ENCODE measurements at regions not wholly inside any gene's neighbourhood (a gene's known extent, or its start where the extent isn't known, plus 50 kb on each side); places are given as distances from the start of the nearest gene placed in this dataset.

- no peak for DNase-seq (ENCODE audit: low read depth in 2 of 2)
These were observed 121.3 kb downstream of the RPS29 start for GRCh38 chr14:49464885-49465284.

- DNase-seq (ENCODE audit: low read depth in 2 of 2) = no peak
These were observed 123.0 kb downstream of the RPS29 start for GRCh38 chr14:49463146-49463545.

DNA sequence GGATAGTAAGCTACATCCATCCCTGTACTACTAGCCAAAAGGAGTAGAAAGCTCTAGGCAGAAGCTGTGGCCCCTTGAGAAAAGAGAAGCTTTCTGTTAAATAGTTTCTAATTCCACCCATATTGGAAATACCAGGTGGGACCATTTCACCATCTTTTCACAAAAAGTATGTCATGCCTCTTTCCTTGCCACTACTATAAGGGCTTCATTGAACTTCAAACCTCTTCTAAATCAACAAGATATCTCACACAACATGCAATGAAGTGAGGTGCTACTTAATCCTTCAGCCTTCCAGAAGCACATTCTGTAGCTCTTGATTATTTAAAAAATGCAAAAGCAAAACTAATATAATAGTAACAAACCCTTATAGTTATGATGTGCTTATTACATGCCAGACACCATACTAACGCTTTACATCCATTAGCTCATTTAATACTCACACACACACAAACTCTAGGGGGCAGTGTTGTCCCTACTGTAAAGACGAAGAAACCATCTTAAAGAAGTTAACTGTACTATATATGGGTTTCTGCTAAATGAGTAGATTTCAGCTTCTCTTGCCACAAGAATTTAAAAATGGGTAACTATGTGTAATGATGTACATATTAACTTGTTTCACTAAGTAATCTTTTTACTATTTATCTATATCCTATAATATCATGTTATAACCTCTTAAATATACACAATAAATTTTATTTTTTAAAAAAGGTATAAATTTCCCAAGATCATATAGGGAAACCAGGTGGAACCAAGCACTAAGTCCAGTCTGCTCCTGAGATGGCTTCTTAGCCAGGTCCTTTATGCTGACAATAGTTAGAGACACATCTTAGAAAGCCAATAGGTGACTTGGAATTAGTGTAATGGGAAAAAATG is 124.4 kb downstream of the RPS29 start:
- DNase-seq (ENCODE audit: low read depth in 2 of 2) = peak; percentile 17 to 45

DNA sequence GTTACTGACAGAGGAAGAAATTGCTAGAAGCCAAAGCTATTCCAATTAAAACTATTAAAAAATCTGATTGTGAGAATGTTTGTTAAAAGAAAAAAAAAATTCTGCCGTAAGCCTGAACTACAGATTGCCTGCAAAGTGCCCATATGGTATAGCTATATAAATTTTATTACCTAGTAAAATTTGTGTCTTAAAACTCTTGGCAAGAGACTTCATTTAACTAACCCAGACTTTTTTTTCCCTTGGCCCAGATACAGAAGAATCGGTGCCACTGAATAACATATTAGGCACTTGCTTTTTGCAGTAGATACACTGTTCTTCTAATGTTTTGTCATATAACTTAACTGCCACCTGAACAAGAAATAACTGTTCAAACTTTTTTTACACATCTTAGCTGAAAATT is 125.5 kb downstream of the RPS29 start:
- DNase-seq (ENCODE audit: low read depth in 2 of 2) = no peak

DNA sequence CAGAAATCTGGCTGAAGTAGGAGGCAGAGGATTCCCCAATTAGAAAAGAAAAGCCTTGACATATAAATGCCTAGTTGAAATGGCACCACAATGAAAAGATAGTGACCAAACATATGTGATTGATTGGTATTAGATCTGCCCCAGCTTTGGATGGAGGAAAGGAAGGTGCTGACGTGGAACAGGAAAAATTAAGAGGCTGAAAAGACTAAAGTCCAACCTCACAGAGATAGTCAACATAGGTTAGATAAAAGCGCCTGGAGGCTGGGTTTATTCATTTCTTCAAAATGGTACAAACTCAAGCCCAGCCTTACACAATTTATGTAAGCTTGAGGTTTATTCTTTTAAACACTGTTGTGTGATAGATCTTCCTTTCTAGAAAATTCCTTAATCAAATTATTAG is 129.6 kb downstream of the RPS29 start:
- no peak for DNase-seq (ENCODE audit: low read depth in 2 of 2)

- no peak for DNase-seq (ENCODE audit: low read depth in 2 of 2)
These were observed 134.2 kb downstream of the RPS29 start for GRCh38 chr14:49451938-49452337.

- no peak for DNase-seq (ENCODE audit: low read depth in 2 of 2)
These were observed 136.4 kb downstream of the RPS29 start for GRCh38 chr14:49449749-49450148.

- no peak for DNase-seq (ENCODE audit: low read depth in 2 of 2)
These were observed 138.6 kb downstream of the RPS29 start for GRCh38 chr14:49447540-49448107.

GRCh38 chr14:49446801-49447200 is 139.4 kb downstream of the RPS29 start:
- DNase-seq (ENCODE audit: low read depth in 2 of 2) = no peak

- no peak for DNase-seq (ENCODE audit: low read depth in 2 of 2)
These were observed 147.9 kb downstream of the RPS29 start for GRCh38 chr14:49438256-49438770.

DNA sequence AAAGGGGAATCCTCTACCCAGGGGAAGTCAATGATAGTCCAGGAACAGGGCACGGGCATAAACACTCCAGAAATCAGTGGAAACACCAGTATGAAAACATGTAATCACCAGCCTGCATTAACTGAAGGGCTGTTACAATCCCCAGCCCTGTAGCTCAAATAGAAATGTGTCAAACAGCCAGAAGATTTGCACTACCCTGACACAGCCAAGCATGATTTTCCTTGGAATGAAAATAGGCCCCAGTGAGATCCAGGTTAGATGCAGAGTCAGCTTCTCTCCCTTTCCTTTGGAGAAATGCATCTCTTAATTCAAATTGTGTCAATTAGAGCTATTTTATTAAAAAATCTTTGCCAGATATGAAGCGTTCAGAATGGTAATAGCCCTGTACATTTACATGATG is 158.1 kb downstream of the RPS29 start:
- no peak for DNase-seq (ENCODE audit: low read depth in 2 of 2)

DNA sequence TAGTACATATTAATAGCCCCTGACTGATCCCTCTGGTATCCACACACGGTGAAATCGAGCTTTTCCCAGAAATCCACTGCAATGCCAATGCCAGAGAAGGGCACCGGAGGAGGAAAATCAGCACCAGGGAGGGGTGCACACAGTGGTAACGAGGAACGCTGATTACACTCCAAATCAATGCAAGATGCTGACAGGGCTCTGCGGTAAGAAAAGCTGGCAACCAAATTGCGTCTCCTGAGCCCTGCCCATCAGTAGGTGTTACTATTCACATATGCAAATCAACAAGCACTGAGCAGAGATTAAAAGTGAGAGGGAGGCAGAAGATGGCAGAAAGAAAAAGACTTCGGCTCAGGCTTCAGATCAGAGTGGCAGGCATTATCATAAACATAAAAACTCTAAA is 159.1 kb downstream of the RPS29 start:
- no peak for DNase-seq (ENCODE audit: low read depth in 2 of 2)

GRCh38 chr14:49425921-49426320 is 160.3 kb downstream of the RPS29 start:
- DNase-seq (ENCODE audit: low read depth in 2 of 2) = no peak

DNA sequence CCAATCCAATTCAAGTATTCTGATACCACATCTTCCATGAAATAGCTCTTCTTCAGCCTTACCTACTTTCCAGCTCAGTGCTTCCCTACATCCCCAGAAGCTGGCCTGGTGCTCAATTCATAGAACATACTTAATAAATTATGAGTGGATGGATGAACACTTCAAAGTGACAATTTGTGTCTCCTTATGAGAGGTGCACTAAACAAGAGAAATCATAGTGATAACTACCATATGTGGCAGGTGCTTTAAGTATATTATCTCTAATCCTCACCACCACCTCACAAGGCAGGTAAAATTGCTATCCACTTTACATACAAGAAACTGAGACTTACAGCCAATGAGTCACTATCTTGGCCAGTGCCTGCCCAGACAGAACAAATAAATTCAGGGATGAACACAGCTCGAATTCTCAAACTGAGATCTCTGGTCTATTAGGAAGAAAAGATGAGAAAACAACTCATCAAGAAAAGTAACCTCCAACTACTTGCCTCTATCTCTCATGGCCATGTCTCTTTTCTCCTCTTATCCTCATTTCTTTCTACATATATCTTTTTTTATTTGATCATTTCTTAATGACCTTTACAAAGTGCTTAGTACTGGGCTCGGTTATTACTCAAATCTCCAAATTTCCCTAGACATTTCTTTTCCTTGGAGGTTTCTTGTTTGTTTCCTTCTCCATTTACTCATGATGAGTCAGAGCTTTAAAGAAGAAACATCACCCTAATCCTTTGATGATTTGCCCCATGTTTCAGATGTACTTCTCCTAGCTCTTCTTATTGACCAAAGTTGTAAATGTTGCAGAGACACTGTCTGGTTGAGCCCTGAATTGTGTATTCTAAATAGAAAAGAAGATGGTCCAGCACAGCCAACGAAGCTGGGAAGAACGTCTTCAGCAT is 161.5 kb downstream of the RPS29 start:
- no peak for DNase-seq (ENCODE audit: low read depth in 2 of 2)

GRCh38 chr14:49420201-49420600 is 166.0 kb downstream of the RPS29 start:
- no peak for DNase-seq (ENCODE audit: low read depth in 2 of 2)

DNA sequence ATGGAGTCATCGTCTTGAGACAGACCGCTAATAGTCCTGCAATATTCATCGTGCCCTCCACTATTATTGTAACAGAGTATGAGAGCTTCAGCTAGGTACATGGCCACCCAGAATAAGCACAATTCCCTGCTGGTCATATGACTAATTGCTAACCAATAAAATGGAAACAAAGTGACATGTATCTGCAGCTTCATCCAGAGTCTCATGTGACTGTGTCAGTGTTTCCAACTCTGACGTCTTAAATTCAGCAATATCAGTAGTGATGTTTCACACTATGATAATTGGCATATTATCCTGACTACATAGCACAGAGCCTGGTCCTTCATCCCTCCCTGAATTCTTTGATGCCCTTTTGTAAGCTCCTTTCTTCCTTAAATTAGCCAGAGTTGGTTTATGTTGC is 167.4 kb downstream of the RPS29 start:
- DNase-seq (ENCODE audit: low read depth in 2 of 2) = no peak

GRCh38 chr14:49417790-49418189 is 168.4 kb downstream of the RPS29 start:
- DNase-seq (ENCODE audit: low read depth in 2 of 2) = no peak

GRCh38 chr14:49408187-49408933 is 177.8 kb downstream of the RPS29 start:
- no peak for DNase-seq (ENCODE audit: low read depth in 2 of 2)

- DNase-seq (ENCODE audit: low read depth in 2 of 2) = no peak
These were observed 180.9 kb downstream of the RPS29 start for GRCh38 chr14:49405291-49405690.

- no peak for DNase-seq (ENCODE audit: low read depth in 2 of 2)
These were observed 184.8 kb downstream of the RPS29 start for GRCh38 chr14:49401373-49401772.

DNA sequence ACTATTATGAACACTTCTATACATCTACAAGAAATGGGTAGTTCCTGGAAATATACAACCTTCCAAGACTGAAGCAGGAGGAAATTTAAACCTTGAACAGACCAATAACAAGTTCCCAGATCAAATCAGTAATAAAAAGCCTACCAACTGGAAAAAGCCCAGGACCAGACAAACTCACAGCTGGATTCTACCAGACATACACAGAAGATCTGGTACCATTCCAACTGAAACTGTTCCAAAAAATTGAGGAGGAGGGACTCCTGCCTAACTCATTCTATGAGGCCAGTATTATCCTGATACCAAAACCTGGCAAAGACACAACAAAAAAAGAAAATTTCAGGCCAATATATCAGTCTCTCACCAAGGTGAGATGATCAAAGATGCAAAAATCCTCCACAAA is 189.4 kb downstream of the RPS29 start:
- no peak for DNase-seq (ENCODE audit: low read depth in 2 of 2)

DNA sequence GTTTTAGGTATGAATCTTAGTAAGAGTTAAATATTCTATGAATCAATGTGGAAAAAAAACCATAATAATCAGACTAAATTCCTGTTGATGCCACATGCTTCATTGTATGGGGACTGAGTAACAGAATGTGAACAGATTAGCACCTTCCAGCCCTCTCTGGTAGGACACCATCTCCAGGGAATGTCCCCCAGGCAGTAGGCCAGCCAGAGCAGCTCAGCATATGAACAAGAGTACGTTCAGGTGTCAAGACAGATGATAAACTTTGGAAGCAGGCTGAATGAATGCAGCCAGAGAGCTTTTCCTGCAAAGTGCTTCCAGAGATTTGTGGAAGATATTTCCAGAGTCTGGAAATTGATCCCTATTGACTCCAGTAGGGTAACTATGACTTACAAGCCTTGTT is 204.4 kb downstream of the RPS29 start:
- no peak for DNase-seq (ENCODE audit: low read depth in 2 of 2)

All from stimulated activated CD4-positive, alpha-beta T cell treated with anti-CD3 and anti-CD28 coated beads, Interleukin-1b, Interleukin-23, amount 100 ng/mL, for 4 hours (primary cell).